T-helper 2 cell treated with Interferon-gamma antibody and Interleukin-4, amounts not matched to agents 5 μg/mL and 100 μg/mL, for 36 hours (primary cell): ENCODE measurements at regions not wholly inside any gene's neighbourhood (a gene's known extent, or its start where the extent isn't known, plus 50 kb on each side); places are given as distances from the start of the nearest gene placed in this dataset.

Experiments
- DNase-seq: peaks from one replicate; pipeline ENCODE4 v3.0.0; 2021; ENCODE audit warnings: low spot score
- H3K27ac Mint-ChIP-seq: one replicate; pipeline ENCODE4 v1.8.0; 2021; ENCODE audit warnings: mild to moderate bottlenecking, mixed read lengths
- H3K27me3 Mint-ChIP-seq: one replicate; pipeline ENCODE4 v1.8.0; 2021; ENCODE audit warnings: low read depth, mixed read lengths
- H3K36me3 Mint-ChIP-seq: one replicate; pipeline ENCODE4 v1.8.0; 2021; ENCODE audit warnings: low read depth, mixed read lengths
- H3K4me1 Mint-ChIP-seq: one replicate; pipeline ENCODE4 v1.8.0; 2021; ENCODE audit warnings: low read depth, mixed read lengths
- H3K4me3 Mint-ChIP-seq: one replicate; pipeline ENCODE4 v1.8.0; 2022; ENCODE audit warnings: mild to moderate bottlenecking, moderate library complexity, mixed read lengths
- H3K9me3 Mint-ChIP-seq: one replicate; pipeline ENCODE4 v1.8.0; 2021; ENCODE audit warnings: mixed read lengths

DNA sequence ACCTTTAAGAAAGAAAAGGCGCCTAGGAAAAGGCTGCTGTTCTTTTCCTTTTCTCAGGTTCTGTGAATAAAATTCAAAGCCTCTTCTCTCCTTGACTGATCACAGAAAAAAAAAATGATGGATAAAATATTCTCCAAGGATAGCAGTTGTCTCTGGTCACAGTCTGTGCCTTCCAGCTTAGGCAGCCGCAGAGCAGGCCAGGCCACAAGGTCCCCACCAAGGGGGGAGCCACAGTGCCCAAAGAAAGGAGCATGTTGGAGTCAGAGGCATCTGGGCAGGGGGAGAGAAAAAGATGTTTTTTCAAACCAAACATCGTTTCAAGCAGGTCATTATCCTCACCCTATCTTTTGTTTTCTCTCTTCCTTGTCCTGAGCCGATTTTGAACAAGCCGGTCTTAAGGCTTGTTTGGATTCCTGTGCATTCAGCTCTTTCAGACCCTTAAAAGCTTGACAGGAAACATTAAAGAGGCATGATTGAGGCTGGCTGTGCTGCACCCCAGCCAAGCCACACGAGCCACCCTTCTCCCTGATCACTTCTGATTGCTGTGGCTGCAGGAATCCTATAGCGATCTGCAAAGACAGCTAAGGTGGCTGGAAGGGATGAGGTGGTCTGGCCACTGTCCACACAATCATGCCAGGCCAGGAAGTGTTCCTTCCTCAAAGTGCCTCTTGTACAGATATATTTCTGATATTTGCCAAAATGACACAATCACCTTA lies 284.6 kb upstream of the TLE4 start:
- Mint-ChIP-seq H3K27me3 (no peaks in the 10 kb centered on the region), H3K36me3 (no peaks in the 10 kb centered on the region), H3K27ac (no peak overlapping the region), H3K4me1 (no peaks in the 10 kb centered on the region), H3K9me3 (no peaks in the 10 kb centered on the region), H3K4me3 (no peak overlapping the region)
- no peak for DNase-seq

DNA sequence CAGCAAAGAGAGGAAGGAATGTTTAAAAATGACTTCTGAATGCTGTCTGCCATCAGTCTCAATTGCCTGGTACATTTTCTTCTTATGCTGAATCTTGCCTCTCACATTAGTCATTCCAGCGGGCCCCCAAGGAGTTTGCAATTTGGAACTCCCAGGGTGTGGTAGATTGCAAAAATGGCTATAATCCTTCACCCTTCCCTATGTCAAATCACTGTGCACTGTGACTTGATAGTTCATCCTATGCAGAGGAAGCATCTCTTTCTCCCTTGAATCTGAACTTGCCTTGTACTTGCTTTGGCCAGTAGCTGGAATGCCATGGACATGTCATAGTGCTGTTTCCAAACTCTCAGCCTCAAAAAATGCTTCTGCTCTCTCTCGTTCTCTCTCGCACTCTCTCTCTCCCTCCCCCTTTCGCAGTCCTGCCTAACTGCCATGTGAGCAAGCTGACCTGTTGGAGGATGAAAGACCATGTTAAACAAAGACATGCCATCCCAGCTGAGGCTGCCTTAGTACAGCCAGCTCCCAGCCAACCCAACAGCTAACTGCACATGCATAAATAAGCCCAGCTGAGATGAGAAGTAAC lies 284.0 kb upstream of the TLE4 start:
- Mint-ChIP-seq H3K9me3 (no peaks in the 10 kb centered on the region), H3K36me3 (no peaks in the 10 kb centered on the region), H3K27me3 (no peaks in the 10 kb centered on the region), H3K4me3 (no peak overlapping the region), H3K27ac (no peak overlapping the region), H3K4me1 (no peaks in the 10 kb centered on the region)
- DNase-seq, result no peak

DNA sequence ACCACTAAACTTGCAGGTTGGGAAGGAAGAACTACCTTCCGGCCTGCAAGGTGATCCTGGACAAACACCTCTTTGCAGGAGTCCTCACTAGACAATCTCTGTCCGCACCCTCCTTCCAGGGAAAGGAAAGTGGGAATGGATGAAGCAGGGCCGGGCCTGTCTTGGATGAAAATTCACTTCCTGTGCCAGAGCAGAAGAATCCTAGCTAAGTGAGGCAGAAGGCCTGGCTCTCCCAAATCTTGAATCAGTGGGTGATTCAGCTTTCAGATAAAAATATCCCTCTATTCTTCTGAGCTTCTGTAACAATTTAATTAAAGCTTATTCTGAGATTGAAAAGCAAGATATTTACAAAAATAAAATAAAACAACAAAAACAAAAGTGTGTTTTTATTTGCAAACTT lies 281.9 kb upstream of the TLE4 start:
- Mint-ChIP-seq H3K9me3 (no peaks in the 10 kb centered on the region), H3K4me1 (no peaks in the 10 kb centered on the region), H3K27ac (no peak overlapping the region), H3K36me3 (no peaks in the 10 kb centered on the region), H3K27me3 (no peaks in the 10 kb centered on the region), H3K4me3 (no peak overlapping the region)
- no peak for DNase-seq

DNA sequence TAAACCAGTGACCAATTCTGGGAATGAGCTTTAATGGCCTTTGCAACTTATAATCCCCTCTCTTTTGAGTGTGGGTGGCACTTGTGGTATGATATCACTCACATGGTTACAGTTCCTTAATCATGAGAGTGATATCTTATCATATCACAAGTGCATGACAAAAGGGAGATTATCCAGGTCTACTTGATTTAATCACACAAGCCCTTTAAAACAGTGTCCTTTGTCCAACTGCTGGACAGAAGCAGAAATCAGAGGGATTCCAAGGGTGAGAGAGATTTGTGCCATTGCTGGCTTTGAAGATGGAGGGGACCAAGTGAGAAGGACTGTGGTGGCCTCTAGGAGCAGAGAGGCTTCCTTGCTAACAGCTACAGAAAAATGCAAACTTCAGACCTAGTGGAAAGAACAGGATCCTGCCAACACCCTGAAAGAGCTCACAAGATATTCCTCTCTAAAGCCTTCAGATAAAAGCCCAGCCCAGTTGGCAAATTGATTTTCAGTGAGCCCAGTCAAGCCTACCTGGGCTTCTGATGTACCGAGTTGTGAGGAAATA lies 279.0 kb upstream of the TLE4 start:
- Mint-ChIP-seq H3K9me3 (no peaks in the 10 kb centered on the region), H3K27ac (no peak overlapping the region), H3K27me3 (no peaks in the 10 kb centered on the region), H3K36me3 (no peaks in the 10 kb centered on the region), H3K4me3 (no peak overlapping the region), H3K4me1 (no peaks in the 10 kb centered on the region)
- DNase-seq, result no peak

DNA sequence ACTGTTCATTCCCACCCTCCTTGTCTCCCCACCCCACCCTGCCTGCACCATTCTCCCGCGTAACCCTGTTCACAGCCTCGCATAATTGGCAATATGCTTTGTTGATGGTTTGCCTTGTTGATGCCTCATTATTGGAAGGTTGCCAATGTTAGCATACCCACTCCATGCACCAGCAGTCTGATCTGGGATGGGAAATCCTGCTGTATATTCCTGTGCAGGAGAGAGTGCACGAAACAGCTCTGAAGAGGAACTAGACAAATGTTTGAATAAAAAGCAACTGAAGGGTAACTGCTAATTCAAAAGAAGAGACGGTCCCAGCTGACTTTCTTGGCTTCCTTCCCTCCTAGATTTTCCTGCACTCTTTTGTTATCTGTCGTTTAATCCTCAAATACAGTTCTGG lies 271.7 kb upstream of the TLE4 start:
- H3K4me1 Mint-ChIP-seq, result no peaks in the 10 kb centered on the region
- no peaks in the 10 kb centered on the region for H3K9me3 Mint-ChIP-seq
- H3K36me3 Mint-ChIP-seq, result no peaks in the 10 kb centered on the region
- no peaks in the 10 kb centered on the region for H3K27me3 Mint-ChIP-seq
- H3K4me3 Mint-ChIP-seq, result no peak overlapping the region
- no peak overlapping the region for H3K27ac Mint-ChIP-seq
- DNase-seq, result no peak

DNA sequence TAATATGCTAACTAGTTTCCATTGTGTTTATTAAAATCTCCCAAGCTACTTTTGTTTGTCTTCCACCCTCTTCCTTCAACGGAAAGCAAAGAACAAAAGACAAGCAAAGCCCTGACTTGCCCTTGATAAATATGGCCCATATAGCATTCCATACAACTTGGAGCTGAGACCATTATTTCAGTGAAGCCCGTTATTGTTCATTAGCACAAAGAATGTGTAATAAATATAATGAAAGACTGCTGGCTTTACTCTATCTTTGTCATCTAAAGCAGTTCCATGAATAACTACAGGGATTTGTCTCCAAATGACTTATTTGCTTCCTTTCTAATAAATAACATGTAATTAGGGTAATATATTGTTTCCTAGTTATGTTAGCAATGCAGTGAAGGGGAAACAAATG lies 270.7 kb upstream of the TLE4 start:
- no peaks in the 10 kb centered on the region for H3K27me3 Mint-ChIP-seq
- H3K36me3 Mint-ChIP-seq, result no peaks in the 10 kb centered on the region
- no peak overlapping the region for H3K27ac Mint-ChIP-seq
- no peaks in the 10 kb centered on the region for H3K4me1 Mint-ChIP-seq
- no peak for DNase-seq
- no peak overlapping the region for H3K4me3 Mint-ChIP-seq
- no peaks in the 10 kb centered on the region for H3K9me3 Mint-ChIP-seq

- Mint-ChIP-seq H3K27me3 (no peaks in the 10 kb centered on the region), H3K27ac (no peak overlapping the region), H3K4me3 (no peak overlapping the region), H3K36me3 (no peaks in the 10 kb centered on the region), H3K4me1 (no peaks in the 10 kb centered on the region), H3K9me3 (no peaks in the 10 kb centered on the region)
- DNase-seq, result no peak
Measured at GRCh38 chr9:79301551-79302391, 270.0 kb upstream of the TLE4 start.

- Mint-ChIP-seq H3K36me3 (no peaks in the 10 kb centered on the region), H3K4me1 (no peaks in the 10 kb centered on the region), H3K4me3 (no peak overlapping the region), H3K27ac (no peak overlapping the region), H3K27me3 (no peaks in the 10 kb centered on the region), H3K9me3 (no peaks in the 10 kb centered on the region)
- no peak for DNase-seq
Measured at GRCh38 chr9:79302569-79302968, 269.2 kb upstream of the TLE4 start.

DNA sequence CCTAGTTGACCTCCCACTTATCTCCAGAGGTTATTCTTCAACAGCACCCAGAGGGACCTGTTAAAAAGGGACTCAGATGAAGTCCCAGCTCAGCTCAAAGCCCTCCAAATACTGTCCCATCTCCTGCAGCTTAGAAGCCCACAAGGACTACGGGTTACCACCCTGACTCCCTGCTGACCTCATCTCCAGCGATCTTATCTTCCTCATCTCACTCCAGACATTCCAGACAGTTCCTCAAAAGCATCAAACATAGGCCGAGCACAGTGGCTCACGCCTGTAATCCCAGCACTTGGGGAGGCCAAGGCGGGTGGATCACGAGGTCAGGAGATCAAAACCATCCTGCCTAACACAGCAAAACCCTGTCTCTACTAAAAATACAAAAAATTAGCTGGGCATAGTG lies 263.8 kb upstream of the TLE4 start:
- DNase-seq, result no peak
- Mint-ChIP-seq H3K27ac (no peak overlapping the region), H3K4me1 (no peaks in the 10 kb centered on the region), H3K9me3 (no peaks in the 10 kb centered on the region), H3K27me3 (no peaks in the 10 kb centered on the region), H3K4me3 (no peak overlapping the region), H3K36me3 (no peaks in the 10 kb centered on the region)

GRCh38 chr9:79312686-79313421 lies 258.9 kb upstream of the TLE4 start:
- H3K27me3 Mint-ChIP-seq, result no peaks in the 10 kb centered on the region
- no peaks in the 10 kb centered on the region for H3K9me3 Mint-ChIP-seq
- H3K4me1 Mint-ChIP-seq, result no peaks in the 10 kb centered on the region
- H3K4me3 Mint-ChIP-seq, result no peak overlapping the region
- no peak for DNase-seq
- H3K27ac Mint-ChIP-seq, result no peak overlapping the region
- H3K36me3 Mint-ChIP-seq, result no peaks in the 10 kb centered on the region

- no peaks in the 10 kb centered on the region for H3K9me3 Mint-ChIP-seq
- no peaks in the 10 kb centered on the region for H3K36me3 Mint-ChIP-seq
- no peak overlapping the region for H3K27ac Mint-ChIP-seq
- H3K4me1 Mint-ChIP-seq, result no peaks in the 10 kb centered on the region
- H3K27me3 Mint-ChIP-seq, result no peaks in the 10 kb centered on the region
- DNase-seq, result no peak
- H3K4me3 Mint-ChIP-seq, result no peak overlapping the region
Measured at GRCh38 chr9:79325501-79325900, 246.3 kb upstream of the TLE4 start.

DNA sequence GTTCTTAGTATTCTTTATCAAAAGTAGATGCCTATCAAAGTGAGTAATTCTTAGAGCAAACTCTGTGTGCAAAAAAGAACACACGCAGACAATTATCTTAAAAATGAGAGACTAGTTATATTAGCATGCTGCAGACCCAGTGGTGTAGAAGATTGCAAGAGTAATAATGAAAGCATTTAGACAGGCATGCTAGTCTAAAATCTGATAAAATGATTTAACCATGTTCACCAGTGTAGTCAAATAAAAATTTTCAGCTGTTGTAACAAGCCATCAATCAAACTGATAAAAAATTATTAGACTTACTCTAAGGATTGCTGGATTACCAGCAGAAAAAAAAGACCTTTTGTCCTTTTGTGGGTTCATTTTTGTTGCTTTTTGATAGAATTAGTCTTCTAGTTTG lies 241.9 kb upstream of the TLE4 start:
- DNase-seq, result no peak
- Mint-ChIP-seq H3K4me1 (no peaks in the 10 kb centered on the region), H3K4me3 (no peak overlapping the region), H3K9me3 (no peaks in the 10 kb centered on the region), H3K27me3 (no peaks in the 10 kb centered on the region), H3K36me3 (no peaks in the 10 kb centered on the region), H3K27ac (no peak overlapping the region)

GRCh38 chr9:79334001-79334400 lies 237.8 kb upstream of the TLE4 start:
- Mint-ChIP-seq H3K27me3 (no peaks in the 10 kb centered on the region), H3K36me3 (no peaks in the 10 kb centered on the region), H3K4me3 (no peak overlapping the region), H3K4me1 (no peaks in the 10 kb centered on the region), H3K9me3 (no peaks in the 10 kb centered on the region), H3K27ac (no peak overlapping the region)
- no peak for DNase-seq

- no peak for DNase-seq
- Mint-ChIP-seq H3K4me3 (no peak overlapping the region), H3K27ac (no peak overlapping the region), H3K4me1 (no peaks in the 10 kb centered on the region), H3K9me3 (no peaks in the 10 kb centered on the region), H3K27me3 (no peaks in the 10 kb centered on the region), H3K36me3 (no peaks in the 10 kb centered on the region)
Measured at GRCh38 chr9:79334711-79335110, 237.1 kb upstream of the TLE4 start.
